GM12873 (cell line): ENCODE measurements at regions not wholly inside any gene's neighbourhood (a gene's known extent, or its start where the extent isn't known, plus 50 kb on each side); places are given as distances from the start of the nearest gene placed in this dataset.

Experiments
- CTCF ChIP-seq: IDR thresholded peaks from 2 replicates; pipeline ENCODE4 v1.5.1; 2012; ENCODE audit warnings: low read depth, mild to moderate bottlenecking, moderate library complexity, low read length, control low read depth; ENCODE audit not compliant: insufficient read depth; ENCODE audit errors: missing control alignments

GRCh38 chrX:69038188-69038587, 127.1 kb downstream of the PJA1 start:
- no peak for TF ChIP-seq CTCF

GRCh38 chrX:69037786-69038185, 127.5 kb downstream of the PJA1 start:
- TF ChIP-seq CTCF: no peak

GRCh38 chrX:69036674-69037573, 128.3 kb downstream of the PJA1 start:
- TF ChIP-seq CTCF: no peak

- TF ChIP-seq CTCF: no peak
Measured at GRCh38 chrX:69034451-69034850, 130.8 kb downstream of the PJA1 start.

GRCh38 chrX:69033936-69034335, 131.3 kb downstream of the PJA1 start:
- TF ChIP-seq CTCF: no peak

- no peak for TF ChIP-seq CTCF
Measured at GRCh38 chrX:69032601-69033000, 132.7 kb downstream of the PJA1 start.

- TF ChIP-seq CTCF: no peak
Measured at GRCh38 chrX:69031971-69032391, 133.3 kb downstream of the PJA1 start.
